CD4-positive, alpha-beta T cell (primary cell): ENCODE measurements at regions not wholly inside any gene's neighbourhood (a gene's known extent, or its start where the extent isn't known, plus 50 kb on each side); places are given as distances from the start of the nearest gene placed in this dataset.

Experiments
- ATAC-seq: fragments of 200-7000 bp; cut with Tn5 transposase; one replicate; pipeline ENCODE4 v1.10.0; 2022; ENCODE audit warnings: mild to moderate bottlenecking; ENCODE audit not compliant: poor library complexity
- CTCF ChIA-PET: fragments of 350-600 bp; sonication (Branson Sonifier 250); formaldehyde crosslinking; loops from one replicate; lab custom pipeline; 2021; ENCODE audit warnings: antibody characterized with exemption, inconsistent platforms; lab: Charles Lee
- POLR2A ChIA-PET: fragments of 350-600 bp; sonication (Branson Sonifier 250); formaldehyde crosslinking; loops from one replicate; lab custom pipeline; 2021; ENCODE audit warnings: antibody characterized with exemption, inconsistent platforms; lab: Charles Lee
- DNase-seq, 14 experiments: peaks; one replicate each; pipeline ENCODE4 v3.0.0-alpha.2; 2013 to 2020; ENCODE audit warnings: mixed read lengths in 2 of 14
- H3K27ac ChIP-seq, 2 donors: one replicate each; pipeline versions ENCODE4 v1.5.1 to v1.7.0; 2013; ENCODE audit warnings: low read length in 2 of 2, low read depth in 1 of 2, mild to moderate bottlenecking in 1 of 2
- H3K27me3 ChIP-seq, 2 experiments: 1 replicate in 1 of 2; 2 replicates in 1 of 2; pipeline versions ENCODE4 v1.6.1 to v1.7.0; 2013; ENCODE audit warnings: low read length in 2 of 2, control low read depth in 1 of 2, mild to moderate bottlenecking in 1 of 2, moderate library complexity in 1 of 2; ENCODE audit not compliant: insufficient read depth in 2 of 2, control insufficient read depth in 1 of 2
- H3K36me3 ChIP-seq: one replicate; pipeline ENCODE4 v1.6.1; 2013; ENCODE audit warnings: low read length, control low read depth; ENCODE audit not compliant: insufficient read depth
- H3K4me1 ChIP-seq: one replicate; pipeline ENCODE4 v1.6.1; 2013; ENCODE audit warnings: low read length, control low read depth; ENCODE audit not compliant: insufficient read depth
- H3K4me3 ChIP-seq: one replicate; pipeline ENCODE4 v1.5.1; 2013; ENCODE audit warnings: mild to moderate bottlenecking, low read length, moderate library complexity
- H3K9me3 ChIP-seq, 2 experiments: 1 replicate in 1 of 2; 2 replicates in 1 of 2; pipeline versions ENCODE4 v1.6.1 to v1.7.0; 2013; ENCODE audit warnings: low read length in 2 of 2, mild to moderate bottlenecking in 2 of 2, control low read depth in 1 of 2, moderate library complexity in 1 of 2; ENCODE audit not compliant: control insufficient read depth in 1 of 2, insufficient read depth in 1 of 2
- H3K27ac Mint-ChIP-seq: one replicate; pipeline ENCODE4 v1.8.0; 2020; ENCODE audit warnings: mixed read lengths
- H3K27me3 Mint-ChIP-seq: one replicate; pipeline ENCODE4 v1.8.0; 2021; ENCODE audit warnings: mixed read lengths
- H3K36me3 Mint-ChIP-seq: one replicate; pipeline ENCODE4 v1.8.0; 2021; ENCODE audit warnings: low read depth, mixed read lengths
- H3K4me1 Mint-ChIP-seq: one replicate; pipeline ENCODE4 v1.8.0; 2021; ENCODE audit warnings: low read depth, mixed read lengths
- H3K4me3 Mint-ChIP-seq: one replicate; pipeline ENCODE4 v1.8.0; 2020; ENCODE audit warnings: mild to moderate bottlenecking, mixed read lengths
- H3K9me3 Mint-ChIP-seq: one replicate; pipeline ENCODE4 v1.8.0; 2020; ENCODE audit warnings: mixed read lengths
- CTCF ChIP-seq: fragments of 200-600 bp; IDR thresholded peaks from one replicate; pipeline ENCODE4 v1.8.0; 2022; ENCODE audit warnings: antibody characterized with exemption, mild to moderate bottlenecking
- intact Hi-C, 2 experiments: fragments of 100-400 bp; cut with DNase I in 1 of 2; cut with micrococcal nuclease in 1 of 2; formaldehyde crosslinking; loops; one replicate each; pipeline versions ENCODE4 v1.15.1 to v1.9.0; 2023 to 2025; cut with DNase I, micrococcal nuclease

GRCh38 chr9:13948037-13948436 is 365.9 kb downstream of the NFIB start:
- no peaks in the 10 kb centered on the region for H3K4me1 ChIP-seq
- no peak overlapping the region for H3K27ac Mint-ChIP-seq
- H3K4me3 ChIP-seq = no peak overlapping the region
- H3K27ac ChIP-seq = no peak overlapping the region
- H3K36me3 Mint-ChIP-seq = no peaks in the 10 kb centered on the region
- H3K36me3 ChIP-seq = no peaks in the 10 kb centered on the region
- DNase-seq (no peak), ATAC-seq (no peak)
- H3K27me3 Mint-ChIP-seq = no peaks in the 10 kb centered on the region
- no peak for TF ChIP-seq CTCF
- intact Hi-C loops = no loop called here
- no peaks in the 10 kb centered on the region for H3K27me3 ChIP-seq
- POLR2A ChIA-PET = no interaction called here
- H3K9me3 Mint-ChIP-seq = peaks cover 2% of the 10 kb centered on the region
- CTCF ChIA-PET = no interaction called here
- no peak overlapping the region for H3K4me3 Mint-ChIP-seq
- no peaks in the 10 kb centered on the region for H3K9me3 ChIP-seq
- H3K4me1 Mint-ChIP-seq = no peaks in the 10 kb centered on the region

- Mint-ChIP-seq H3K4me3 (no peak overlapping the region), H3K4me1 (no peaks in the 10 kb centered on the region), H3K27ac (no peak overlapping the region), H3K36me3 (no peaks in the 10 kb centered on the region), H3K27me3 (no peaks in the 10 kb centered on the region), H3K9me3 (peaks cover 8% of the 10 kb centered on the region)
- Histone ChIP-seq H3K27me3 (no peaks in the 10 kb centered on the region), H3K4me3 (no peak overlapping the region), H3K4me1 (no peaks in the 10 kb centered on the region), H3K9me3 (no peaks in the 10 kb centered on the region), H3K36me3 (no peaks in the 10 kb centered on the region), H3K27ac (no peak overlapping the region)
- ATAC-seq = no peak
- no peak for DNase-seq
- POLR2A ChIA-PET = no interaction called here
- CTCF ChIA-PET = no interaction called here
- intact Hi-C loops = no loop called here
- TF ChIP-seq CTCF = no peak
Observed at GRCh38 chr9:13943176-13943575, 370.8 kb downstream of the NFIB start.

GRCh38 chr9:13942695-13943094 is 371.2 kb downstream of the NFIB start:
- no peaks in the 10 kb centered on the region for H3K36me3 Mint-ChIP-seq
- POLR2A ChIA-PET = no interaction called here

More at GRCh38 chr9:13942695-13943094, 371.2 kb downstream of the NFIB start:
- no peak overlapping the region for H3K27ac Mint-ChIP-seq
- H3K4me1 Mint-ChIP-seq = no peaks in the 10 kb centered on the region
- TF ChIP-seq CTCF = no peak
- no peak overlapping the region for H3K4me3 ChIP-seq
- no peaks in the 10 kb centered on the region for H3K27me3 ChIP-seq
- no peaks in the 10 kb centered on the region for H3K9me3 ChIP-seq
- DNase-seq (no peak), ATAC-seq (no peak)
- H3K27me3 Mint-ChIP-seq = no peaks in the 10 kb centered on the region
- H3K36me3 ChIP-seq = no peaks in the 10 kb centered on the region
- CTCF ChIA-PET = no interaction called here
- H3K4me3 Mint-ChIP-seq = no peak overlapping the region
- no peaks in the 10 kb centered on the region for H3K4me1 ChIP-seq
- intact Hi-C loops = no loop called here
- peaks cover 6% of the 10 kb centered on the region for H3K9me3 Mint-ChIP-seq
- no peak overlapping the region for H3K27ac ChIP-seq
